Osteoblast (primary cell): ENCODE measurements at regions not wholly inside any gene's neighbourhood (a gene's known extent, or its start where the extent isn't known, plus 50 kb on each side); places are given as distances from the start of the nearest gene placed in this dataset.

Source experiments
- DNase-seq: peaks from one replicate; pipeline ENCODE4 v3.0.0; 2011; ENCODE audit warnings: low spot score, mixed read lengths; ENCODE audit not compliant: insufficient read length; ENCODE audit errors: missing footprints
- H2AFZ ChIP-seq: 2 replicates; pipeline ENCODE4 v1.6.0; 2011; ENCODE audit warnings: mild to moderate bottlenecking, low read length
- H3K27ac ChIP-seq: 2 replicates; pipeline ENCODE4 v1.5.1; 2011; ENCODE audit warnings: mild to moderate bottlenecking, low read depth, low read length, moderate library complexity
- H3K27me3 ChIP-seq: 2 replicates; pipeline ENCODE4 v1.6.0; 2012; ENCODE audit warnings: mild to moderate bottlenecking, control low read depth, inconsistent platforms, low read length, moderate library complexity; ENCODE audit not compliant: insufficient read depth
- H3K36me3 ChIP-seq: 2 replicates; pipeline ENCODE4 v1.5.1; 2011; ENCODE audit warnings: mild to moderate bottlenecking, low read length, control low read depth, moderate library complexity; ENCODE audit not compliant: insufficient read depth
- H3K4me1 ChIP-seq: 2 replicates; pipeline ENCODE4 v1.5.1; 2011; ENCODE audit warnings: mild to moderate bottlenecking, low read length, control low read depth, moderate library complexity; ENCODE audit not compliant: insufficient read depth
- H3K4me2 ChIP-seq: 2 replicates; pipeline ENCODE4 v1.6.0; 2011; ENCODE audit warnings: mild to moderate bottlenecking, low read length; ENCODE audit not compliant: insufficient read depth
- H3K4me3 ChIP-seq: fragments of 200-600 bp; sonication (generic); 3 replicates; pipeline ENCODE4 v1.5.1; 2012; ENCODE audit warnings: mild to moderate bottlenecking, low read length, inconsistent platforms; ENCODE audit not compliant: insufficient read depth
- H3K79me2 ChIP-seq: 2 replicates; pipeline ENCODE4 v1.6.0; 2012; ENCODE audit warnings: mild to moderate bottlenecking, low read length, control low read depth, inconsistent platforms; ENCODE audit not compliant: insufficient read depth
- H3K9me3 ChIP-seq: 2 replicates; pipeline ENCODE4 v1.5.1; 2011; ENCODE audit warnings: low read depth, low read length, control low read depth
- H4K20me1 ChIP-seq: 2 replicates; pipeline ENCODE4 v1.6.0; 2012; ENCODE audit warnings: mild to moderate bottlenecking, low read length, control low read depth; ENCODE audit not compliant: insufficient read depth
- TF ChIP-seq, protein P1 (sequence below): IDR thresholded peaks from 2 replicates; pipeline ENCODE4 v1.5.1; 2011; ENCODE audit warnings: mild to moderate bottlenecking, low read depth, low read length, moderate library complexity; ENCODE audit errors: extremely low read depth

DNA sequence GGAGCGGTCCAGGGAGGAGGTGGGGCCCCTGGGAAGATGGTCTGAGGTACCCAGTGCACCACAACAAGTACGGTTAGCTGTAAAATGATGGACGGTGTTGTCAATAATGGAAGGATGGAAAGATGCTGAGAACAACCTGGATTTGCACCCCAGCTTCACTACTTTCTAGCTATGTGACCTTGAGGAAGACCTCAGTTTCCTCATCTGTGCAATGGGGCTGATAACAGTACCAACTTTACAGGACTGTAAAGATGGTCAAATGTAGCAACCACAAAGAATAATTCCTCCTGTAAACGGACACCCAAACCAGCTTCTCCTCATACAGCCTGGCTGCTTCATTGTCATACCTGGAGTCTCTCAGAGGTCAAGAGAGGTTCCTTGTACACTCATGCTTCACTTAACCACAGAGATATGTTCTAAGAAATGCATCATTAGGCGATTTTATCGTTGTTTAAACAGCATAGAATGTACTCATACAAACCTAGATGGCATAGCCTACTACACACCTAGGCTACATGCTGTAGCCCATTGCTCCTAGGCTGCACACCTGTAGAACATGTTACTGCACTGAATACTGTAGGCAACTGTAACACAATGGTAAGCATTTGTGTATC is 65.5 kb upstream of the LMO2 start:
- no peak overlapping the region for H3K4me2 ChIP-seq
- H4K20me1 ChIP-seq: no peaks in the 10 kb centered on the region
- no peaks in the 10 kb centered on the region for H3K79me2 ChIP-seq
- DNase-seq: no peak
- no peak overlapping the region for H3K4me3 ChIP-seq
- H3K27ac ChIP-seq: no peak overlapping the region
- no peaks in the 10 kb centered on the region for H3K9me3 ChIP-seq
- no peaks in the 10 kb centered on the region for H3K4me1 ChIP-seq
- H3K36me3 ChIP-seq: no peaks in the 10 kb centered on the region
- H3K27me3 ChIP-seq: peaks cover 33% of the 10 kb centered on the region
- no peak overlapping the region for H2AFZ ChIP-seq
- TF ChIP-seq, protein P1, sequence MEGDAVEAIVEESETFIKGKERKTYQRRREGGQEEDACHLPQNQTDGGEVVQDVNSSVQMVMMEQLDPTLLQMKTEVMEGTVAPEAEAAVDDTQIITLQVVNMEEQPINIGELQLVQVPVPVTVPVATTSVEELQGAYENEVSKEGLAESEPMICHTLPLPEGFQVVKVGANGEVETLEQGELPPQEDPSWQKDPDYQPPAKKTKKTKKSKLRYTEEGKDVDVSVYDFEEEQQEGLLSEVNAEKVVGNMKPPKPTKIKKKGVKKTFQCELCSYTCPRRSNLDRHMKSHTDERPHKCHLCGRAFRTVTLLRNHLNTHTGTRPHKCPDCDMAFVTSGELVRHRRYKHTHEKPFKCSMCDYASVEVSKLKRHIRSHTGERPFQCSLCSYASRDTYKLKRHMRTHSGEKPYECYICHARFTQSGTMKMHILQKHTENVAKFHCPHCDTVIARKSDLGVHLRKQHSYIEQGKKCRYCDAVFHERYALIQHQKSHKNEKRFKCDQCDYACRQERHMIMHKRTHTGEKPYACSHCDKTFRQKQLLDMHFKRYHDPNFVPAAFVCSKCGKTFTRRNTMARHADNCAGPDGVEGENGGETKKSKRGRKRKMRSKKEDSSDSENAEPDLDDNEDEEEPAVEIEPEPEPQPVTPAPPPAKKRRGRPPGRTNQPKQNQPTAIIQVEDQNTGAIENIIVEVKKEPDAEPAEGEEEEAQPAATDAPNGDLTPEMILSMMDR: no peak

DNA sequence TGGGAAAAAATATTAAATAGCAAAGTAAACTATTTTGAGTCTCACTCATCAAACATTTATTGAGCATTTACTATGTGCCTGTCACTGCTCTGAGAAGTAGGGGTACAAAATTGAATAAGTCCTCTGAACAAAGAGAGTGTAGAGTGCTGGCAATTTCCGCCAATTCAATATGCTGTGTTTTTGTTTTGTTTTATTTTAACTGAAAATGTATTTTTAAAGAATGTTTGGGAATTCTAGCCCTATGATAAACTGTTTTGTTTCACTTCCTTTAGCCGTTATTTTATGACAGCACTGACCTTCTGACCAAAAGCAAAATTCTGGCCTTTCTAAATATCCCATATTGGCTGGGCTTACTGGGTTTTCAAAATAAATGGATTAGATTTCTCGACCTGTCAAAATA is 64.7 kb upstream of the LMO2 start:
- TF ChIP-seq, protein P1: no peak
- H3K4me1 ChIP-seq: no peaks in the 10 kb centered on the region
- no peak overlapping the region for H3K4me3 ChIP-seq
- H3K79me2 ChIP-seq: no peaks in the 10 kb centered on the region
- peaks cover 26% of the 10 kb centered on the region for H3K27me3 ChIP-seq
- no peaks in the 10 kb centered on the region for H3K36me3 ChIP-seq
- no peaks in the 10 kb centered on the region for H3K9me3 ChIP-seq
- H2AFZ ChIP-seq: no peak overlapping the region
- no peaks in the 10 kb centered on the region for H4K20me1 ChIP-seq
- H3K27ac ChIP-seq: no peak overlapping the region
- DNase-seq: no peak
- H3K4me2 ChIP-seq: no peak overlapping the region

DNA sequence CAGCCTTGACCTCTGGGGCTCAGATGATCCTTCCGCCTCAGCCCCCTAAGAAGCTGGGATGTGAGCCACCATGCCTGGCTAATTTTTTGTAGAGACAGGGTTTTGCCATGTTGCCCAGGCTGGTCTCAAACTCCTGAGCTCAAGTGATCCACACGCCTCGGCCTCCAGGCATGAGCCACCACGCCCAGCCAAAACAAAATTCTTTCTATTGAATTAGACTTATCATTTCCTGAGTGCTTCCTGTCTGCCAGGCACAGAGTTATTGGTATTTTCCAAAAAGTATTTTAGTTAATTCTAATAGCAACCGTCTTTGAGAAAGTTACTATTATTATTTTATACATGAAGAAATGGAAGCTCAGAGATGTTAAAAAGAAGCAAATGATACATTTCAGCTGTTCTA is 61.4 kb upstream of the LMO2 start:
- Histone ChIP-seq H3K9me3 (no peaks in the 10 kb centered on the region), H4K20me1 (no peaks in the 10 kb centered on the region), H3K27me3 (peaks cover 20% of the 10 kb centered on the region), H2AFZ (no peak overlapping the region), H3K79me2 (no peaks in the 10 kb centered on the region), H3K4me2 (no peak overlapping the region), H3K4me3 (no peak overlapping the region), H3K4me1 (no peaks in the 10 kb centered on the region), H3K27ac (no peak overlapping the region), H3K36me3 (no peaks in the 10 kb centered on the region)
- TF ChIP-seq, protein P1: no peak
- DNase-seq: no peak

DNA sequence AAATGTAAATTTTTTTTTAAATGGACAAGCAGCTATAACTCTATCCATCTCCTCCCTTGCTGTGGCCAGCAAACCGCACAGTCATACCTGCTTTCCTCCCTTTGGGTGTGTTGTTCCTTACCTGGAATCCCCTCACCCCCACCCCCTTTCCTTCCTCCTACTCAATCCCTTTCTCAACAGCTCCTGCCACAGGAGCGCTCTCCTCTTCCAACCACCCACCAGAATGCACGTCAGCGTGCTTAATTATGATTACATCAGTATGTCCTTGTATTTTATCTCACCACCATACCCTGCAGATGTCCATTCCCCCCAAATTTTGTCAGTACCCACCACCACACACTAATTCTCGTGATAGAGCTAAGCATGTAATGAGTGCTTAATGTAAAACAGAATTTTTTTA is 60.9 kb upstream of the LMO2 start:
- no peaks in the 10 kb centered on the region for H4K20me1 ChIP-seq
- no peaks in the 10 kb centered on the region for H3K36me3 ChIP-seq
- H3K9me3 ChIP-seq: no peaks in the 10 kb centered on the region
- DNase-seq: no peak
- no peak overlapping the region for H3K4me3 ChIP-seq
- no peak overlapping the region for H2AFZ ChIP-seq
- no peak overlapping the region for H3K4me2 ChIP-seq
- H3K79me2 ChIP-seq: no peaks in the 10 kb centered on the region
- no peak overlapping the region for H3K27ac ChIP-seq
- peaks cover 20% of the 10 kb centered on the region for H3K27me3 ChIP-seq
- TF ChIP-seq, protein P1: no peak
- H3K4me1 ChIP-seq: no peaks in the 10 kb centered on the region
